NCI-H2196 (cell line): ENCODE measurements at regions not wholly inside any gene's neighbourhood (a gene's known extent, or its start where the extent isn't known, plus 50 kb on each side); places are given as distances from the start of the nearest gene placed in this dataset.

ENCODE experiments used
- DNase-seq: peaks from one replicate; lab custom pipeline; 2025; ENCODE audit not compliant: unreplicated experiment; lab: John Stamatoyannopoulos, UW

GRCh38 chr11:79950741-79951140, 509.9 kb upstream of the TENM4 start:
- DNase-seq = no peak

- DNase-seq = no peak
Observed at GRCh38 chr11:79950172-79950571, 509.3 kb upstream of the TENM4 start.

GRCh38 chr11:79949574-79949973, 508.7 kb upstream of the TENM4 start:
- DNase-seq = no peak

GRCh38 chr11:79942646-79943045, 501.8 kb upstream of the TENM4 start:
- no peak for DNase-seq

DNA sequence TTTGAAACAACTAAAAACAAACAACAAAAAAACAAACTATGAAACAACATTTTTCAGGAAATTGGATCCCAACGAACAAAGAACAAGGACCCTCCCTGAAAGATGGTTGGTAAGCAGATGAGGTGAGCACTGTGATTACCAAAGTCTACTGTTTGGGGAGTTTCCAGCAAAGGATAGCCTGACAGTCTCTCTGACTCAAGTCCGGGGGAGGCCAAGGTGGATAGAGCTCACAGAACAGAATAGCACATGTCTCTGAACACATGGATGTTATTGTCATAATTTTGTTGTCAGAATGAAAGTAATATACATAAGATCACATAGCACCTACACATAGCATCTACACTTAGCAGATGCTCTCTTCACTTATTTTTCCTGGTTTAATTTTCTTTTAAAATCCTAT, 501.3 kb upstream of the TENM4 start:
- DNase-seq = no peak

DNA sequence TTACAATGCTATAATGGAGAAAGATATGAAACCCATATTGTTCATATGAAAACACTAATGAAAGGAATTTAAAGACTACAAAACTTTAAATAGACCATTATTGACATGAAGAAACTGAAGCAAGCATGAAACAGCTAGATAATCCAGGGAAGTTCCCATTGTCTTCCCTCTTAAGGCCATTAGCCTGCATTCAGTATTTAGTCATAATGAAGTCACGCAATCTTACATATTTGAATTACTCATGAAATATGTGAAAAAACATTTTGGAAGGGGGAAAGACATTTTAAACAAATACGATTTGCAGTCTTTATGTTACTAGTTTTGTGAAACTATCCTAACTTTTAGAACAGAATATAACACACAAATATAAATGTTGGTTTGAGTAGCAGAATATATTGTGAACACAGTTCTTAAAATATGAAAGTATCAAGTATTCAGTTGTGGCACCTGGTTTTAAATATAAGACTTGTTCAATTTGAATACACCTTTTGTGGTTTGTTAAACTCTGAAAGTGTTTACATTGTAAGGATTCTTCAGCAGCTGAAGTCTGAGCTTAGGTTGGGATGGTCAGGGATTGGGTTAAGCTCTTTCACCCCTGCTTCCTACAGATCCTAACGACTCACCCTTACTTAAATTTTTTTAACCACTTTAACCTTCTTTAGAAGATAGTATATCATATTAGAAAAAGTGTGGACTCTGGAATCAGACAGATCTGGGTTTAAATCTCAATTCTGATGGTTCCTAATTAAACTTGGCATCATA, 500.3 kb upstream of the TENM4 start:
- no peak for DNase-seq

DNA sequence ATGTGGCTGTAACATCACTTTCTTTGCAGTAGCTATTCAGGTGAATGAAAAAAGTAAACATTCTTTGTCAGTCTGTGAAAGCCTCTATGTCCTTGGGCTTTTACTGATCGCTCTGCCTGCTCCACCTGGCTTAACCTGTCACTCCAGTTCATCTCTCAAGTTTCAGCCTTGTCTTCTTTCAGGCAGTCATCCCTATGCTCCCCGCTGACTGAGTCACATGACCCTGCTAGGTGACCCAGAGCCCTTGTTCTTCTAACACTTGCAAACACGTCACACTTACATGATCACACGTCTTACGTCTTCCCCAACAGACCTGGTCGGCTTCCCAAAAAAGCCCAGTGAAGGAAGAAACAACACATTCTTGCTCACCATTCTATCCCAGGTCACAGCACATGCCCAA, 499.3 kb upstream of the TENM4 start:
- no peak for DNase-seq

GRCh38 chr11:79939111-79939510, 498.3 kb upstream of the TENM4 start:
- no peak for DNase-seq

DNA sequence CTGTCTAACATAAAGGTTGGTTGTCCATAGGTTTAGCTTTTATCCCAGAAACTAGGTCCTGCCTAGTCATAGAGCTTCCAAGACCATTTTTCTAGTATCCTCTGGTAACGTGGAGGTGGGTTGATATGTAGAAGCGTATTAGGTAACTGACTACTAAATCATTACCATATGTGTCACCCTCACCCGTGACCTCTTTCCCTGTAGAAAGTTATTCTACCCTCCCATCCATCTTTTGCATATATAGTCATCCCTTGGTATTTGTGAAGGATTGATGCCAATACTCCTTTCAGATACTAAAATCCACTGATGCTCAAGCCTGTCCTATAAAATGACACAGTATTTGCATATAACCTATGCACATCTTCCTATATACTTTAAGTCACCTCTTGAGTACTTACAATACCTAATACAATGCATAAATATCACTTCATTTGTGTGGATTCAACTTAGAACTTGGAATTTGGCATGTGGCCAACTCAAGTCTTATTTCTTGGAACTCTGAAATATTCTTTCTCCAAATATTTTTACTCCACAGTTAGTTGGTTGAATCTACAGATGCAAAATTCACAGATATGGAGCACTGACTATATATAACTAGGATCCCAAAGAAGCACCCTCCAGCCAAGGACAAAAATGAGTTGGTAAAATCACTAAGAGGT, 497.0 kb upstream of the TENM4 start:
- no peak for DNase-seq

DNA sequence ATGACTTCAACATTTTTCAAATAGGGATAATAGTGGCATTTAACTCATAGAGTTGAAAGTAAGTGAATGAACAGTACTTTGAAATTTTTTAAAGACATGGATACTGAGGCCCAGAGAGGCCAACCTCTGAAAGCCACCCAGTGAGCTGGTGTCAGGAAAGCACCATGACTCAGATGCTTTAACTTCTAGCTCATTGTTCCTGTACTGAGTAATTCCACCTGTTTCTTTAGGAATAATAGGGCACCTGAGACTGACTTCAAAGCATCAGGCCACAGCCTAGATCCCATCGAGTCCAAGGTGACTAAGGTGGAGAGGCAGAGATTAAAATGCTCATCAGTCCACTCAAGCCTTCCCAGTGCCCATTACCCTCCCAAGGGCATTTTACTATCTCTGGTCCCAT, 491.8 kb upstream of the TENM4 start:
- DNase-seq = no peak

DNA sequence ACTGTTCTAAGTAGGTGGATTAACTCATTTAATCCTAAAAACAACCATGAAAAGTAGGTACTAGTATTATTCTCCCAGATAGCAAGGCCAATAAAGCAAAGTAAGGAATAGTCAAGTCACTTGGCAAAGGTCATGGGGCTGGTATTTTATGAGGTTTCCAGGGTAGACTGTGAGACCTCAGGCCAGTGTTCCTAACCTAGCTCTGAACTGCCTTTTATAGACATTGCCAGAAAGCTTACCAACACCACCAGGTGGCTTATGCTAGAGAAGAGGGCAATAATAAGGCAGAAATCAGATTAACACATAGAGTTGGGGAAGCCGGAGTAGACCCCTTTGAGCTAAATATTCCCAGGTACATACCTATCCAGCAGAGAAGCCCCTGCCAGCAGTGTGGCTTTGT, 490.9 kb upstream of the TENM4 start:
- no peak for DNase-seq

DNA sequence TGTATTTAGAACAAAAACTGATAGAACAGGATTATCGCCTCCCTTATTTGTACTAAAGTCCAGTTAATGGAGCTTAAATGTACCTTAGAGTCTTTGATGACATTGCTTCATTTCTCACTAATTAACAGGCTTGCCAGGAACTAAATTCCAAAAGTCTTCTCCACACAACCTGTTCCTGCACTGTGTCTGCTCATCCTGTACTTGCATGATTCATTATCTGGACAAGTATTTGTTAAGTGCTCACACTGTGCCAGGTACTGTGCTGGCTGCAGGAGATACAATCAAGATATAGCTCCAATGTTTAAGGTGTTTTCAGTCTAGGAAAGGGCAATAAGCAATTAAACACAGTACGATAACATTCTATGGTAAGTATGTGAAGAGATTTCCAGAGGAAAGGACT, 485.9 kb upstream of the TENM4 start:
- no peak for DNase-seq

GRCh38 chr11:79925570-79925969, 484.7 kb upstream of the TENM4 start:
- DNase-seq = no peak

DNA sequence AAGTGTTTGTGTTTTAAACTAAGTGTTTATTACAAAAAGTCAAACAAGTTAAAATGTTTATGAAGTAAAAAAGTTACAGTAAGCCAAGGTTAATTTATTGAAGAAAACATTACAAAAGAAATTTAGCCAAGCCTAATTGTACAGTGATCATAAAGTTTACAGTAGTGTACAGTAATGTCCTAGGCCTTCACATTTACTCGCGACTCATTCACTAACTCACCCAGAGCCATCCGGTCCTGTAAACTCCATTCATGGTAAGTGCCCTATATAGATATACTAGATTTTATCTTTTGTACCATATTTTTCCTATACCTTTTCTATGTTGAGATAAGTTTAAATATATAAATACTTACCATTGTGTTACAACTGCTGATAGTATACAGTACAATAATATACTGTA, 481.8 kb upstream of the TENM4 start:
- DNase-seq = no peak

GRCh38 chr11:79920480-79920879, 479.6 kb upstream of the TENM4 start:
- no peak for DNase-seq

- no peak for DNase-seq
Observed at GRCh38 chr11:79919350-79919749, 478.5 kb upstream of the TENM4 start.

DNA sequence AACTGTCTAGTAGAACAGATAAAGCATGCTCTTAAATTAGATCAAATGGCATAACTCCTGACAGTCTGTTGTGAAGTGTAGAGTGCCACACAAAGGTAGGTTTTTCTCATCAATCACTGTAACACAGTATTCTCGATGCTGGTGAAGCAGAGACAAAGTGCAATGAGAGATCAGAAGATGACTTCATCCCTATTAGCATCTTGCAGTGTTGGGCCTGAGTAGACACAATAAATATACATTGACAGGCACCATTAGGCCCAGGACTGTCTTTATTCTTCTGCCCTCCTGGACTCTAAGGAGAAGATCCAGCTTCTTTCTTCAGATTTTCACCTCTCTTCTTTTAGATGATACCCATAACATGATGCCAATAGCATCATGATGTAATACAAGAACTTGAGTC, 478.0 kb upstream of the TENM4 start:
- DNase-seq = no peak

- no peak for DNase-seq
Observed at GRCh38 chr11:79906164-79906563, 465.3 kb upstream of the TENM4 start.

DNA sequence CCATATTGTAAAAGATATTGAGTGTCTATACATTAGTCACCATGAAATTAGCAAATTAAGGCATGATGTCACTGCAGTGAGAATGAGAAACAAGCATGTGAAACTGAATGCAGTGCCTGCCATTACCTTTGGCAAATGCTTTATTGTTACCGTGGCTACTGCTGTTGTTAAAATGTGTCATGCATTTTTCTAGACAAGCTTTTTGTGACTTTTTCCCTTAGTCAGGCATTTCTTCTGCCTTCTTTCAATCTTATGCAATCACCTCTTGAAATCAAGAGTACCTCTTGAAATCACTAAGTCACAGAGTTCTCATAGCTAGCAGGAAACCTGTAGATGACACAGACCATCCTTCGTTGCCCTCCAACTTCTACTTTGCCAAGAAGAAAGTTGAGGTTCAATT, 461.7 kb upstream of the TENM4 start:
- DNase-seq = no peak

DNA sequence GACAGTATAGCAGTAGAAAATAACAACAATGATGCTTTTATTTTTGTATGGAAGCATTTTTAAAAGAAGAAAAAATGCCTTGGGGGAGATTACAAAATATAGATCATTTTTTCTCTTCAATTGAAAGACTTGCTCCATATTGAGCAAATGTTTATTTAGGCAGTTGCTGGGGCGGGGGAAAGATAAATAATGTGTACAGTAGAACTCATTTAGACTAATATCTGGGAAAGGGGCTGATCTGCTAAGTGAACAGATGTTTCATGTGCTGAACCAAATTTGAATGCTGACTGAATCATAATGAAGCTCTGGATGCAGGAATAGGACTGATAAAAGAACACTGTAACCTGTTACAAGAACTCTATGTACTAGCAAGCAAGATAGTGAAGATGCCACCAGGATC, 457.1 kb upstream of the TENM4 start:
- DNase-seq = no peak

- DNase-seq = no peak
Observed at GRCh38 chr11:79896258-79896657, 455.4 kb upstream of the TENM4 start.

- no peak for DNase-seq
Observed at GRCh38 chr11:79894111-79894510, 453.3 kb upstream of the TENM4 start.

GRCh38 chr11:79890272-79890671, 449.4 kb upstream of the TENM4 start:
- DNase-seq = no peak
